Mesenchymal stem cell (in vitro differentiated cells and primary cell): ENCODE measurements at regions not wholly inside any gene's neighbourhood (a gene's known extent, or its start where the extent isn't known, plus 50 kb on each side); places are given as distances from the start of the nearest gene placed in this dataset.

Experiments
- DNase-seq: peaks from one replicate; pipeline ENCODE4 v3.0.0-alpha.2; 2013
- H2AFZ ChIP-seq: one replicate; pipeline ENCODE4 v1.6.1; 2013; ENCODE audit warnings: low read depth, mild to moderate bottlenecking, control low read depth, inconsistent platforms, low read length, moderate library complexity
- H2AK5ac ChIP-seq: 2 replicates; pipeline ENCODE4 v1.6.1; 2013; ENCODE audit warnings: low read length, moderate library complexity, mild to moderate bottlenecking, inconsistent platforms; ENCODE audit not compliant: severe bottlenecking
- H2BK120ac ChIP-seq: one replicate; pipeline ENCODE4 v1.6.1; 2013; ENCODE audit warnings: low read depth, mild to moderate bottlenecking, inconsistent platforms, low read length, moderate library complexity
- H2BK12ac ChIP-seq, 2 experiments: one replicate each; pipeline ENCODE4 v1.6.1; 2013; ENCODE audit warnings: inconsistent platforms in 2 of 2, low read length in 2 of 2, mild to moderate bottlenecking in 2 of 2, moderate library complexity in 2 of 2, control low read depth in 1 of 2
- H2BK15ac ChIP-seq: one replicate; pipeline ENCODE4 v1.6.1; 2013; ENCODE audit warnings: mild to moderate bottlenecking, low read depth, inconsistent platforms; ENCODE audit not compliant: poor library complexity, severe bottlenecking
- H2BK5ac ChIP-seq: 2 replicates; pipeline ENCODE4 v1.6.1; 2013; ENCODE audit warnings: low read depth, mild to moderate bottlenecking, low read length, control low read depth, inconsistent platforms; ENCODE audit not compliant: poor library complexity, severe bottlenecking
- H3K14ac ChIP-seq, 2 experiments: one replicate each; pipeline ENCODE4 v1.6.1; 2013; ENCODE audit warnings: inconsistent platforms in 2 of 2, low read length in 2 of 2, control low read depth in 1 of 2, mild to moderate bottlenecking in 1 of 2, moderate library complexity in 1 of 2
- H3K18ac ChIP-seq, 2 experiments: one replicate each; pipeline ENCODE4 v1.6.1; 2013; ENCODE audit warnings: inconsistent platforms in 2 of 2, low read length in 2 of 2, control low read depth in 1 of 2, low read depth in 1 of 2, mild to moderate bottlenecking in 1 of 2
- H3K23ac ChIP-seq, 2 experiments: one replicate each; pipeline ENCODE4 v1.6.1; 2013; ENCODE audit warnings: inconsistent platforms in 2 of 2, low read length in 2 of 2, mild to moderate bottlenecking in 2 of 2, moderate library complexity in 2 of 2, control low read depth in 1 of 2
- H3K27ac ChIP-seq: 2 replicates; pipeline ENCODE4 v1.5.1; 2013; ENCODE audit warnings: mild to moderate bottlenecking, moderate library complexity, low read length, control low read depth, inconsistent platforms; ENCODE audit not compliant: poor library complexity, severe bottlenecking
- H3K27me3 ChIP-seq, 2 experiments: 2 replicates each; pipeline versions ENCODE4 v1.6.1 to v1.7.0; 2013; ENCODE audit warnings: low read length in 2 of 2, mild to moderate bottlenecking in 2 of 2, moderate library complexity in 2 of 2, control low read depth in 1 of 2, inconsistent platforms in 1 of 2; ENCODE audit not compliant: control insufficient read depth in 1 of 2, insufficient read depth in 1 of 2
- H3K36me3 ChIP-seq, 2 experiments: 2 replicates each; pipeline versions ENCODE4 v1.6.1 to v1.7.0; 2013; ENCODE audit warnings: low read length in 2 of 2, control low read depth in 1 of 2, inconsistent platforms in 1 of 2, low read depth in 1 of 2, mild to moderate bottlenecking in 1 of 2; ENCODE audit not compliant: insufficient read depth in 2 of 2, control insufficient read depth in 1 of 2
- H3K4ac ChIP-seq, 2 experiments: one replicate each; pipeline ENCODE4 v1.6.1; 2013; ENCODE audit warnings: inconsistent platforms in 2 of 2, low read length in 2 of 2, mild to moderate bottlenecking in 2 of 2, moderate library complexity in 2 of 2, control low read depth in 1 of 2, low read depth in 1 of 2
- H3K4me1 ChIP-seq: 2 replicates; pipeline ENCODE4 v1.6.1; 2013; ENCODE audit warnings: low read depth, low read length, control low read depth; ENCODE audit not compliant: control insufficient read depth, insufficient read depth
- H3K4me2 ChIP-seq: 2 replicates; pipeline ENCODE4 v1.6.1; 2013; ENCODE audit warnings: low read length, mild to moderate bottlenecking, inconsistent platforms; ENCODE audit not compliant: poor library complexity, severe bottlenecking
- H3K4me3 ChIP-seq, 2 experiments: 2 replicates each; pipeline versions ENCODE4 v1.5.1 to v1.7.0; 2013; ENCODE audit warnings: low read length in 2 of 2, mild to moderate bottlenecking in 2 of 2, control low read depth in 1 of 2, low read depth in 1 of 2; ENCODE audit not compliant: insufficient read depth in 1 of 2
- H3K79me1 ChIP-seq: replicated peaks from 2 replicates; pipeline ENCODE4 v1.6.1; 2013; ENCODE audit warnings: mild to moderate bottlenecking, control low read depth, low read length, inconsistent platforms; ENCODE audit not compliant: poor library complexity, severe bottlenecking
- H3K9ac ChIP-seq: 2 replicates; pipeline ENCODE4 v1.7.0; 2013; ENCODE audit warnings: mild to moderate bottlenecking, low read length, moderate library complexity
- H3K9me3 ChIP-seq: 2 replicates; pipeline ENCODE4 v1.7.0; 2013; ENCODE audit warnings: mild to moderate bottlenecking, low read length; ENCODE audit not compliant: control insufficient read depth
- H4K8ac ChIP-seq: one replicate; pipeline ENCODE4 v1.6.1; 2013; ENCODE audit warnings: inconsistent platforms, mild to moderate bottlenecking, low read length, moderate library complexity
- H4K91ac ChIP-seq: one replicate; pipeline ENCODE4 v1.6.1; 2013; ENCODE audit warnings: mild to moderate bottlenecking, low read length, inconsistent platforms
- WGBS: methylation state at CpG from one replicate; pipeline ENCODE4 v1.1.7; 2013; ENCODE audit warnings: mixed read lengths; 5-methylcytosine and 5-hydroxymethylcytosine counted together

- WGBS, result no CpG with 5 or more reads among the region's 1 CpG
- H2BK120ac ChIP-seq, result no peak overlapping the region
- no peak overlapping the region for H3K4me2 ChIP-seq
- H2AK5ac ChIP-seq, result no peak overlapping the region
- no peaks in the 10 kb centered on the region for H3K27me3 ChIP-seq
- H3K9ac ChIP-seq, result no peak overlapping the region
- no peaks in the 10 kb centered on the region for H3K4me1 ChIP-seq
- peaks cover 9% of the 10 kb centered on the region for H3K9me3 ChIP-seq
- H3K14ac ChIP-seq, result no peak overlapping the region
- H2AFZ ChIP-seq, result no peak overlapping the region
- no peak overlapping the region for H2BK12ac ChIP-seq
- H3K18ac ChIP-seq, result no peak overlapping the region
- H3K23ac ChIP-seq, result no peak overlapping the region
- no peak overlapping the region for H4K8ac ChIP-seq
- H3K4ac ChIP-seq, result no peak overlapping the region
- no peak overlapping the region for H3K4me3 ChIP-seq
- H3K36me3 ChIP-seq, result no peaks in the 10 kb centered on the region
- H3K79me1 ChIP-seq, result no peaks in the 10 kb centered on the region
- H2BK5ac ChIP-seq, result no peak overlapping the region
- no peak overlapping the region for H4K91ac ChIP-seq
- peak; percentile 11 for DNase-seq
- peak overlapping the region; percentile 43 for H3K27ac ChIP-seq
- H2BK15ac ChIP-seq, result no peak overlapping the region
Measured at GRCh38 chr3:1007866-1008265, 85.0 kb upstream of the CNTN6 start.

GRCh38 chr3:1010228-1010627, 82.6 kb upstream of the CNTN6 start:
- H3K14ac ChIP-seq, result no peak overlapping the region
- H2BK120ac ChIP-seq, result no peak overlapping the region
- no peak for DNase-seq
- no peak overlapping the region for H3K9ac ChIP-seq
- no peak overlapping the region for H3K18ac ChIP-seq
- H3K79me1 ChIP-seq, result no peaks in the 10 kb centered on the region
- WGBS, result no CpG with 5 or more reads among the region's 1 CpG
- H2BK15ac ChIP-seq, result no peak overlapping the region
- H4K91ac ChIP-seq, result no peak overlapping the region
- H3K27ac ChIP-seq, result no peak overlapping the region
- H3K4me2 ChIP-seq, result no peak overlapping the region
- no peak overlapping the region for H3K4ac ChIP-seq
- peaks cover 12% of the 10 kb centered on the region for H3K9me3 ChIP-seq
- no peak overlapping the region for H3K23ac ChIP-seq
- H3K4me1 ChIP-seq, result no peaks in the 10 kb centered on the region
- H2AK5ac ChIP-seq, result no peak overlapping the region
- H2AFZ ChIP-seq, result no peak overlapping the region
- no peak overlapping the region for H2BK12ac ChIP-seq
- no peaks in the 10 kb centered on the region for H3K36me3 ChIP-seq
- no peak overlapping the region for H3K4me3 ChIP-seq
- H3K27me3 ChIP-seq, result no peaks in the 10 kb centered on the region
- H2BK5ac ChIP-seq, result no peak overlapping the region
- H4K8ac ChIP-seq, result no peak overlapping the region

- Histone ChIP-seq H3K14ac (no peak overlapping the region), H3K4me1 (no peaks in the 10 kb centered on the region), H2BK5ac (no peak overlapping the region), H3K18ac (no peak overlapping the region), H2AK5ac (no peak overlapping the region), H3K27me3 (no peaks in the 10 kb centered on the region), H2BK15ac (no peak overlapping the region), H4K8ac (no peak overlapping the region), H3K79me1 (no peaks in the 10 kb centered on the region), H2AFZ (no peak overlapping the region), H3K36me3 (no peaks in the 10 kb centered on the region), H3K9me3 (peaks cover 8% of the 10 kb centered on the region), H2BK120ac (no peak overlapping the region), H3K4ac (no peak overlapping the region), H3K27ac (no peak overlapping the region), H3K23ac (no peak overlapping the region), H3K4me2 (no peak overlapping the region), H3K9ac (no peak overlapping the region), H4K91ac (no peak overlapping the region), H3K4me3 (no peak overlapping the region), H2BK12ac (no peak overlapping the region)
- WGBS, result no CpG with 5 or more reads among the region's 2 CpGs
- no peak for DNase-seq
Measured at GRCh38 chr3:1015826-1016225, 77.0 kb upstream of the CNTN6 start.

- no peaks in the 10 kb centered on the region for H3K4me1 ChIP-seq
- H2BK5ac ChIP-seq, result no peak overlapping the region
- no peak overlapping the region for H3K4me2 ChIP-seq
- H3K9me3 ChIP-seq, result peaks cover 8% of the 10 kb centered on the region
- H4K8ac ChIP-seq, result no peak overlapping the region
- H2BK120ac ChIP-seq, result no peak overlapping the region
- H3K14ac ChIP-seq, result no peak overlapping the region
- H3K36me3 ChIP-seq, result no peaks in the 10 kb centered on the region
- no peak overlapping the region for H2AK5ac ChIP-seq
- H3K23ac ChIP-seq, result no peak overlapping the region
- no peak overlapping the region for H3K18ac ChIP-seq
- no peak overlapping the region for H3K4me3 ChIP-seq
- H3K27me3 ChIP-seq, result no peaks in the 10 kb centered on the region
- H3K79me1 ChIP-seq, result no peaks in the 10 kb centered on the region
- H2BK12ac ChIP-seq, result no peak overlapping the region
- no peak overlapping the region for H2BK15ac ChIP-seq
- H3K9ac ChIP-seq, result no peak overlapping the region
- H2AFZ ChIP-seq, result no peak overlapping the region
- no peak overlapping the region for H3K27ac ChIP-seq
- H3K4ac ChIP-seq, result no peak overlapping the region
- DNase-seq, result no peak
- H4K91ac ChIP-seq, result no peak overlapping the region
Measured at GRCh38 chr3:1017870-1018269, 75.0 kb upstream of the CNTN6 start.
